Nephron (organoid): ENCODE measurements at regions not wholly inside any gene's neighbourhood (a gene's known extent, or its start where the extent isn't known, plus 50 kb on each side); places are given as distances from the start of the nearest gene placed in this dataset.

Experiments
- H3K27ac Mint-ChIP-seq, 3 experiments: 2 replicates each; pipeline ENCODE4 v1.8.0; 2020; ENCODE audit warnings: mixed read lengths in 3 of 3, mild to moderate bottlenecking in 2 of 3, moderate library complexity in 1 of 3
- H3K27me3 Mint-ChIP-seq: 2 replicates; pipeline ENCODE4 v1.8.0; 2021; ENCODE audit warnings: low read depth, mild to moderate bottlenecking, moderate library complexity, mixed read lengths
- H3K36me3 Mint-ChIP-seq: 2 replicates; pipeline ENCODE4 v1.8.0; 2020; ENCODE audit warnings: low read depth, mixed read lengths
- H3K4me1 Mint-ChIP-seq: 2 replicates; pipeline ENCODE4 v1.8.0; 2020; ENCODE audit warnings: mixed read lengths
- H3K4me3 Mint-ChIP-seq, 3 experiments: 2 replicates each; pipeline ENCODE4 v1.8.0; 2020; ENCODE audit warnings: mild to moderate bottlenecking in 3 of 3, mixed read lengths in 3 of 3, moderate library complexity in 2 of 3
- H3K9me3 Mint-ChIP-seq: 2 replicates; pipeline ENCODE4 v1.8.0; 2020; ENCODE audit warnings: mixed read lengths
- CTCF ChIP-seq, 3 experiments: fragments of 200-600 bp; sonication (generic); IDR thresholded peaks; one replicate each; pipeline ENCODE4 v1.5.0; 2021; ENCODE audit warnings: antibody characterized with exemption in 3 of 3; ENCODE audit not compliant: unreplicated experiment in 3 of 3

GRCh38 chr2:104563398-104563996, 290.4 kb upstream of the POU3F3 start:
- H3K9me3 Mint-ChIP-seq: no peaks in the 10 kb centered on the region
- no peak overlapping the region for H3K4me3 Mint-ChIP-seq
- no peak overlapping the region for H3K27ac Mint-ChIP-seq
- H3K36me3 Mint-ChIP-seq: no peaks in the 10 kb centered on the region
- H3K4me1 Mint-ChIP-seq: no peaks in the 10 kb centered on the region
- no peak for TF ChIP-seq CTCF (IDR thresholded peaks at IDR 0.05; ENCODE audit: unreplicated experiment in 3 of 3)
- H3K27me3 Mint-ChIP-seq: peaks cover 15% of the 10 kb centered on the region

- H3K4me3 Mint-ChIP-seq: no peak overlapping the region
- H3K9me3 Mint-ChIP-seq: no peaks in the 10 kb centered on the region
- H3K4me1 Mint-ChIP-seq: no peaks in the 10 kb centered on the region
- no peaks in the 10 kb centered on the region for H3K27me3 Mint-ChIP-seq
- no peak for TF ChIP-seq CTCF (IDR thresholded peaks at IDR 0.05; ENCODE audit: unreplicated experiment in 3 of 3)
- H3K27ac Mint-ChIP-seq: no peak overlapping the region
- H3K36me3 Mint-ChIP-seq: no peaks in the 10 kb centered on the region
Observed at GRCh38 chr2:104568247-104568646, 285.7 kb upstream of the POU3F3 start.

GRCh38 chr2:104570259-104570658, 283.7 kb upstream of the POU3F3 start:
- Mint-ChIP-seq H3K27me3 (no peaks in the 10 kb centered on the region), H3K27ac (no peak overlapping the region), H3K36me3 (no peaks in the 10 kb centered on the region), H3K4me3 (no peak overlapping the region), H3K9me3 (no peaks in the 10 kb centered on the region), H3K4me1 (no peaks in the 10 kb centered on the region)
- no peak for TF ChIP-seq CTCF (IDR thresholded peaks at IDR 0.05; ENCODE audit: unreplicated experiment in 3 of 3)

- no peak overlapping the region for H3K27ac Mint-ChIP-seq
- H3K27me3 Mint-ChIP-seq: no peaks in the 10 kb centered on the region
- H3K36me3 Mint-ChIP-seq: no peaks in the 10 kb centered on the region
- H3K4me1 Mint-ChIP-seq: no peaks in the 10 kb centered on the region
- TF ChIP-seq CTCF (IDR thresholded peaks at IDR 0.05; ENCODE audit: unreplicated experiment in 3 of 3): no peak
- H3K9me3 Mint-ChIP-seq: no peaks in the 10 kb centered on the region
- no peak overlapping the region for H3K4me3 Mint-ChIP-seq
Observed at GRCh38 chr2:104572834-104573233, 281.1 kb upstream of the POU3F3 start.

GRCh38 chr2:104574367-104574766, 279.5 kb upstream of the POU3F3 start:
- H3K4me1 Mint-ChIP-seq: no peaks in the 10 kb centered on the region
- H3K9me3 Mint-ChIP-seq: no peaks in the 10 kb centered on the region
- no peak overlapping the region for H3K4me3 Mint-ChIP-seq
- TF ChIP-seq CTCF (IDR thresholded peaks at IDR 0.05; ENCODE audit: unreplicated experiment in 3 of 3): no peak
- no peaks in the 10 kb centered on the region for H3K27me3 Mint-ChIP-seq
- H3K27ac Mint-ChIP-seq: no peak overlapping the region
- H3K36me3 Mint-ChIP-seq: no peaks in the 10 kb centered on the region

- Mint-ChIP-seq H3K36me3 (no peaks in the 10 kb centered on the region), H3K9me3 (no peaks in the 10 kb centered on the region), H3K27me3 (no peaks in the 10 kb centered on the region), H3K4me3 (no peak overlapping the region), H3K4me1 (no peaks in the 10 kb centered on the region), H3K27ac (no peak overlapping the region)
- no peak for TF ChIP-seq CTCF (IDR thresholded peaks at IDR 0.05; ENCODE audit: unreplicated experiment in 3 of 3)
Observed at GRCh38 chr2:104577143-104577542, 276.8 kb upstream of the POU3F3 start.
